GM19397 (cell line): ENCODE measurements at regions not wholly inside any gene's neighbourhood (a gene's known extent, or its start where the extent isn't known, plus 50 kb on each side); places are given as distances from the start of the nearest gene placed in this dataset.

ENCODE experiments used
- ATAC-seq: cut with Tn5 transposase; IDR thresholded peaks from one replicate; pipeline ENCODE4 v1.9.1; 2021; ENCODE audit warnings: mild to moderate bottlenecking, moderate library complexity; ENCODE audit not compliant: unreplicated experiment

DNA sequence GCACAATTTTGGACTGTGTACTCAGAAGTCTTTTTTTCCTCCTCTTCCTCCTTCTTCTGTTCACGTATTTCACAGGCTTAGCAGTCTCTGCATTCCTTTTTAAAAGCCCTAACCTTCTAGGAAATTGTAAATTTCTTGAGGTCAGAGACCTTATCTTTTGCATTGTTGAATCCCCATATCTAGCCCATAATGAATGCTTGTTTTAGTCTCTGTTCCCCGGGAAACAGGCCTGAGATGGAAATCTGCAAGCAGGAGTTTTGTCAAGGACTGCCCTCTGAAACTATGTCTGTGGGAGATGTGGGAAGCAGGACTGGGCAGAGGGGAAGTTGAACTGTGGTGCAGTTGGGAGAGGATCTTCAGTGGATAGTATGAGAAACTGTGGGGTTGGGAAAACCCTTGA is 272.2 kb upstream of the DAB1 start:
- ATAC-seq = no peak

DNA sequence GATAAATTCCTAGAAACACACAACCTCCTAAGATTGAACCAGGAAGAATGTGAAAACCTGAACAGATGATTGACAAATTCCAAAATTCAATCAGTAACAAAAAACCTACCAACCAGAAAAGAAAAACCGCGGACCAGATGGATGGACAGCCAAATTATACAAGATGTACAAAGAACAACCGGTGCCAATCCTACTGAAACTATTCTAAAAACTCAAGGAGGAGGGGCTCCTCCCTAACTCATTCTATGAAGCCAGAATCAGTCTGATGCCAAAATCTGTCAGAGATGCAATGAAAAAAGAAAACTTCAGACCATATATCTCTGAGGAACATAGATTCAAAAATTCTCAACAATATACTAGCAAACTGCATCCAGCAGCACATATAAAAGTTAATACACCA is 262.4 kb upstream of the DAB1 start:
- ATAC-seq = no peak

DNA sequence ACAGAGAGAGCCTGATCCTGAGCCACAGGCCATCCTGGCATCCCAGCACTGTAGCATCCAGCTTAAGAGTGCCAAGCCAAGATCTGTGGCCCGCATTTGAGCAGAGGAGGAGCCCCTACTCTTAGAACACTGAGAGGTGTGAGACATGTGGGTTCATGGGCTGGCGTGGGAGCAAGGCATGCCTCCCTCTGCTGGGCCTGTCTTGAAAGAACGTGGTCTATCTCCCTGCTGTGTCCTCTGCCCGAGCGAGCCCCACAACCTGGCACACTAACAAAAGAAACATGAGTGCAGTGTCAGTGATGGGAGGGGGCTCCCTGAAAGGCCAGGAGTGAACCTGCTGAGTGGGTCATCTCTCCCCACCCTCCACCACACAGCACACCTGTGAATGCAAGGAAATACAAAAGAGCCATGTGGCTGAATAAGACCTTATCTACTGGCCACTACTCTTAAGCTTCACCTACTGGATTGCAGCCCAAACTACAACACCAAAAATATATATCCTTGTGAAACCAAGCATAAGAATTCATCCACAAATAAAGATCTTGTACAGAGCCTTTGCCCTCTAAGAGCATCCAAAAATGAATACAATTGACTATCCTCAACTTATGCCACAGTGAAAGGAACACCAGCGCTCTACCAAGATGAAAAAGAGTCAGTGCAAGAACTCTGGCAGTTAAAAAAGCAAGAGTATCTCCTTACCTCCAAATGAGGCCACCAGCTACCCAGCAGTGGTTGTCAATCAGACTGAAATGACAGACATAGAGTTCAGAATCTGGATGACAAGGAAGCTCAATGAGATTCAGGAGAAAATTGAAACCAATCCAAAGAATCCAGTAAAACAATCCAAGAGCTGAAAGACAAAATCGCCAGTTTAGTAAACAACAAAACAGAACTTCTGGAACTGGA is 259.4 kb upstream of the DAB1 start:
- no peak for ATAC-seq

DNA sequence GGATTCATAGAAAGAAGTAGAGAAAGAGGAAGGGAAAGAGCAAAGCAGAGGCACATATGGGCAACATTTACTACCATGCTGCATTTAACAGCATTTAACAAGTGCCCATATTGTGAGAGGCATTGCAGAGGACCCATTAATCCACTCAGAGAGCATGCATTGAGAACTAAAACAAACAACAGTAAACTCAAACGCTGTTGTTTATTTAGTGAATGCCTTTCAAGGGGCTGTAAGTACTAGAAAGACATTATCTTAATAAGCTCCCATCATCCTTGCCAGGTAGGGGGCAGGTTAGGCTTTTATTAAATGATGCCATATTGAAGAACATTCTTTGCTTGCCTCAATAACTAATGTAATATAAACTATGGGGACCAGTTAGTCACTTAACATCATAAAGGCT is 254.3 kb upstream of the DAB1 start:
- no peak for ATAC-seq

GRCh38 chr1:57675776-57676175 is 251.9 kb upstream of the DAB1 start:
- no peak for ATAC-seq

DNA sequence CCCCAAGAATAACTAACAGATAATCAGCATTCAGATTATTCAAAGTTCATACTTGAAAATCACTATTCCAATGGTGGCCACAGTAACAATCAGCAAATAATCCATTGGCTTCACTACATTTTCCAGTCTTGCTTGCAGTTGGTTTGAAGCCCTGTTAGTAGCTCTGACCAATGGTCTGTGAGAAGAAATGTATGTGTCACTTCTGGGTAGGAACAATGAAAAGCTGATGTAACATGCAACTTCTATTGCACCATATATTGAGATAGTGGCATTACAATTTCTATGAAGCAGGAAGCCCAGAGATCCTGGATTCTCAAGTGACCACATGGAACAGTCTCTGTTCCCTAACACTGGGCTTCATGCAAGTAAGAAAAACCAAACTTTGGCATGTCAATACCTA is 250.9 kb upstream of the DAB1 start:
- ATAC-seq = no peak

GRCh38 chr1:57672346-57673140 is 248.7 kb upstream of the DAB1 start:
- ATAC-seq = no peak

DNA sequence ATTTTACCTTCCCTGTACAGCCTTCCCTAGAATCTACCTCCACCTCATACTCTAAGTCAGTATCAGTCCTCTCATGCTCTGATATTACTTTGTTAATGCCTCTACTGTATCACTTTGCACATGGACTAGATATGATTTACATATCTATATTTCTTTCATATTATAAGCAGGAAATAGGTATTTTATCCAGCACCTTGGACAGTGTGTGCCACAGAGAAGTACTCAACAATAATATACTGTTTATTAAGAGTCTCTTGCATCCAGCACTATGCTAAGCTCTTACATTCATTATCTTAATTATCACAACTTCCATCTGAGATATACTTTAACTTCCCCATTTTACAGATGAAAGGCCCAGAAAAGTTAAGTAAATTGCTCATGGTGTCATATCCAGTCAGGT is 247.9 kb upstream of the DAB1 start:
- ATAC-seq = no peak

DNA sequence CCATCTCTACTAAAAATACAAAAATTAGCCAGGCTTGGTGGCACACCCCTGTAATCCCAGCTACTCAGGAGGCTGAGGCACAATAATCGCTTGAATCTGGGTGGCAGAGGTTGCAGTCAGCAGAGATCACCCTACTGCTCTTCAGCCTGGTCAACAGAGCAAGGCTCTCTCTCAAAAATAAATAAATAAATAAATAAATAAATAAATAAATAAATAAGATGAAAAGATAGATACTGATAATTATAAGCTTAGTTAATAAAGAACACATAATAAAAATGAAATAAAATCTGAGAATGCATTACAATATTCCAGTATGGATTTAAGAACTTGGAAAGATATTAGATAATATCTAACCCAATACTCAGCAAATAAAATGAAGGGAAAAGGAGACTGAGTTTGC is 235.9 kb upstream of the DAB1 start:
- ATAC-seq = no peak

- ATAC-seq = no peak
Observed at GRCh38 chr1:57655161-57655560, 231.3 kb upstream of the DAB1 start.

GRCh38 chr1:57644667-57645066 is 220.8 kb upstream of the DAB1 start:
- ATAC-seq = no peak

DNA sequence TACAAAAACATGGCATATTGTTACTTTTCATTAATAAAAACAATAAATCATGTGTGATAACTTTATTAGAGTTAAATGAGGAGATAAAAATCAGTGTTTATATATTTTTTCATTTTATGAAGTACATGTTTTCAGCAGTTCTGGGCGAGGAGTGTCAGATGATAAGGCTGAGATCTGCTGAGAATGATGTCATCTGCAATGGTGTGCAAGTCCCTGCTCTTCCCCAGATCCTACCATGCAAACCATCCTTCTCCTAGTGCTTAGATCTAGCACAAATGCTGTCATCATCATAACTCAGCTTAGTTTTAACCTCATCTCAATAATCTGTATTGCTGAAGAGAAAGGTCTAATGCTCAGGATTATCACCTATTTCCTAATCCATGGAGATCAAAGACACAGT is 214.4 kb upstream of the DAB1 start:
- ATAC-seq = no peak

- no peak for ATAC-seq
Observed at GRCh38 chr1:57637155-57637554, 213.3 kb upstream of the DAB1 start.

GRCh38 chr1:57633881-57634280 is 210.0 kb upstream of the DAB1 start:
- ATAC-seq = no peak

GRCh38 chr1:57633056-57633455 is 209.2 kb upstream of the DAB1 start:
- ATAC-seq = no peak

DNA sequence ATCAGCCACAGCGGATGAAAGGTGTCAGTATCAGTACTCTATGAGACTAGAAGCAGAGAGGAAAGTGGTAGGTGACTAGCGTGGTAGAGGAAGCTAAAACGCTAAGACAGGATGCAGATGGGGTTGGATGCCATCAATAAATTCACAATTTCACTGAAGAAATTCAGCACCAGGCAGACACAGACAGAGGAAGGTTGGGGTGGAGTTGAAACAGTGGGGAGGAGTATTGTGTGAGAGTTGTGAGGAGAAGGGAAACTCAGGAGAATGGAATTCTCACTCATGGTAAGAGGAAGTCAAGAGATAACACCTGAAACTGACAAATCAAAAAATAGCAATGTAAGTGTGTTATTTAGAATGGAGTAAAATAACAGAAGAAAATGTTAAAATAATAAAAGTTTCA is 208.5 kb upstream of the DAB1 start:
- no peak for ATAC-seq

- ATAC-seq = no peak
Observed at GRCh38 chr1:57627612-57628011, 203.8 kb upstream of the DAB1 start.

GRCh38 chr1:57623791-57624538 is 200.1 kb upstream of the DAB1 start:
- ATAC-seq = no peak

- ATAC-seq = no peak
Observed at GRCh38 chr1:57623039-57623790, 199.4 kb upstream of the DAB1 start.

DNA sequence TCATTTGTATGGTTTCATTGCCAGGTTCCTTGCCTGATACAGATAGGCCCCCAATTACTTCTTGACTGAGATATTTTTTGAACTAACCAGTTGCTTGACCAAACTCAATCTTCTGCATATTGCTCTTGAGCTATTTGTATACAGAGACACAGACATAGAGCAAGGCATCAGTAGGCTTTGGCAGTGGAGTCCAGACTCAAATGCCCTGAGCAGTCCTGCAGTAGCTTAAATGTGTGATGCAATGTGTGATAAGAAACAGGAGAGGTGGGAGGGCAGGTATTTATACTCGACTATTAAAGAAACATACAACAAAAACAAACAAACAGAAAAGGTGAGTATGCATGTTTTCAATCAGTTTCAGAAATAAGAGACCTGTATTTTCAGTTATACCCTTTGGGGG is 197.9 kb upstream of the DAB1 start:
- no peak for ATAC-seq

GRCh38 chr1:57620605-57621004 is 196.7 kb upstream of the DAB1 start:
- no peak for ATAC-seq
